IPS-20b (cell line): ENCODE measurements at regions not wholly inside any gene's neighbourhood (a gene's known extent, or its start where the extent isn't known, plus 50 kb on each side); places are given as distances from the start of the nearest gene placed in this dataset.
"Not testable (repeated sequence)": the region's sequence is repeated elsewhere in the genome, so short reads cannot be mapped to it uniquely, and the experiment has no call there.

Source experiments
- H3K27ac ChIP-seq: one replicate; pipeline ENCODE4 v1.5.1; 2013; ENCODE audit warnings: low read length
- H3K27me3 ChIP-seq: 2 replicates; pipeline ENCODE4 v1.6.1; 2013; ENCODE audit warnings: mild to moderate bottlenecking, low read length, inconsistent platforms; ENCODE audit not compliant: insufficient read depth
- H3K36me3 ChIP-seq: 2 replicates; pipeline ENCODE4 v1.6.1; 2013; ENCODE audit warnings: low read depth, mild to moderate bottlenecking, inconsistent platforms, low read length, moderate library complexity; ENCODE audit not compliant: insufficient read depth
- H3K4me1 ChIP-seq: 2 replicates; pipeline ENCODE4 v1.6.1; 2013; ENCODE audit warnings: mild to moderate bottlenecking, control low read depth, inconsistent platforms, low read length, moderate library complexity; ENCODE audit not compliant: insufficient read depth
- H3K4me3 ChIP-seq: 2 replicates; pipeline ENCODE4 v1.5.1; 2013; ENCODE audit warnings: mild to moderate bottlenecking, low read length, inconsistent platforms
- H3K9ac ChIP-seq: 2 replicates; pipeline ENCODE4 v1.6.1; 2013; ENCODE audit warnings: low read depth, mild to moderate bottlenecking, inconsistent platforms, low read length, moderate library complexity
- H3K9me3 ChIP-seq: 2 replicates; pipeline ENCODE4 v1.6.1; 2013; ENCODE audit warnings: mild to moderate bottlenecking, low read depth, low read length, inconsistent platforms; ENCODE audit not compliant: insufficient read depth

DNA sequence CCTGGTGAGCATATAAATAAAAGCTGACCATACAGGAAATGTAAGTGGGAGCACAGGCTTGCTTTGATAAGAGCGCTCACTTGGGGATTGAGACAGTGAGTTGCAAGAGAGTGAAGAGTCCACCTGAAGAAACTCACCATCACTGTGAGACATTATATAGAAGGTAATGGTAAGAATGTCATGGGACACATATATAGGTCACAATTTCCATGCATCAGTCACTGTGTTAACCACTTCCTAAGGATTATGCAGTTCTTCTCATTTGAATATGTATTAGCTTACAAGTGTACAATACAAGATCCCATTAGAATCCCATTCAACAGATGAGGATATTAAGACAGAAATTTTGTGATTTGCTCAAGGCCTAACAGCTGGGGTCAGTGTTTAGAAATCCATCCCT lies 352.4 kb upstream of the NOTCH2NLA start:
- not testable (repeated sequence) for H3K27me3 ChIP-seq, H3K27ac ChIP-seq, H3K9ac ChIP-seq, H3K4me3 ChIP-seq, H3K9me3 ChIP-seq, H3K36me3 ChIP-seq, H3K4me1 ChIP-seq

DNA sequence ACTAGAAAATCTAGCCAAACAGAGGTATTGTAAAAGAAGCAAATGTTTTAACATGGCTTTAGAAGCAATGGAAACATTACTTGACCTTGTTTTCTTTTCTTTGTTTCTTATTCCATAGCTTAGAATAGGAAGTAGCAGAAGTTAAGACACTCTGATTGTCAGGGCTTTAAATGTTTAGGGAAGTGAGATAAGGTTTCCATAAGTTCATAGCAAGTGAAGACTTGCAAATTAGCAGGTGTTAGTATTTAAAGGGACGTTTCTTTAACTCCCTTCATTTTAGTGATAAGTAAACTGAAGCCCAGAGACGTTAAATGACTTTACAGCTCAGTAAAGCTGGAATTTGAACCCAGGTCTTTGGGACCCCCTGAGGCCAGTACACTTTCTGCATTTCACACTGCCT lies 338.7 kb upstream of the NOTCH2NLA start:
- H3K9ac ChIP-seq, H3K9me3 ChIP-seq, H3K4me1 ChIP-seq, H3K36me3 ChIP-seq, H3K4me3 ChIP-seq, H3K27ac ChIP-seq, H3K27me3 ChIP-seq: not testable (repeated sequence)

DNA sequence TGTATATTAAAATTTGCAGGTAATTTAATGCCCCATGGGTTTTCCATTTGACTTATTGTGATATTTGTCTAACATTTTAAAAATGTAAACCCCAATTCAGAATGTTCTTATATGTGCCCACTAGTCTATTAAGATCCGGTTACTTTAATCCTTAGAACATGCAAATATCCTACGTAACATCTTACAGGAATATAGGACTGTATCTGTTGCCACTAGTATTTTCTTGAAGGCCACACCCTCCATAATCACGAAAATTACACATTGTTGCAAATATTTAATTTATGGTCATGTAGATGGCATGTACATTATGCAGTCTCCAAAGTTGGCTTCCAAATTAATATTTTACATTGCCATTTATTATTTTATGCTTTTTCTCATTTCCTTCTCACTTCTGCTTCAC lies 329.2 kb upstream of the NOTCH2NLA start:
- not testable (repeated sequence) for H3K9ac ChIP-seq, H3K4me3 ChIP-seq, H3K36me3 ChIP-seq, H3K9me3 ChIP-seq, H3K27ac ChIP-seq, H3K4me1 ChIP-seq, H3K27me3 ChIP-seq

DNA sequence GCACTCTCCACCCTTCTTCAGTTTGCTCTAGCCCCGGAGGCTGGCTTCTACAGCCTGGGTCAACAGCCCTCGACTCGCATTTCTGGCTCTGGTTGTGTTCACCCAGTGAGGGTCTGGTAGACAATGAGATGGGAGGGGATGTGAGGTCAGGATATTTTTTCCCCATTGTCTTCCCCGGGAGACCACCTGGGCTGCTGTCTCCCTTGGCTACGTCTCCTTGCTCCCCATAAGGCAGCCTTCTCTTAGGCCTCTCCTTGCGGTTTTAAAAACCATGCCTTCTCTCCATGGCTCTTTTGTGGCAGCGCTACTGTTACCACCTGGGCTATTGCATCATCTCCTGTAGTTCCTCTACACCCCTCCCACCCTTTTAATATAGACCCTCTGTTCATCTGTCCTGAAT lies 327.6 kb upstream of the NOTCH2NLA start:
- not testable (repeated sequence) for H3K4me3 ChIP-seq, H3K27me3 ChIP-seq, H3K9me3 ChIP-seq, H3K27ac ChIP-seq, H3K9ac ChIP-seq, H3K36me3 ChIP-seq, H3K4me1 ChIP-seq

DNA sequence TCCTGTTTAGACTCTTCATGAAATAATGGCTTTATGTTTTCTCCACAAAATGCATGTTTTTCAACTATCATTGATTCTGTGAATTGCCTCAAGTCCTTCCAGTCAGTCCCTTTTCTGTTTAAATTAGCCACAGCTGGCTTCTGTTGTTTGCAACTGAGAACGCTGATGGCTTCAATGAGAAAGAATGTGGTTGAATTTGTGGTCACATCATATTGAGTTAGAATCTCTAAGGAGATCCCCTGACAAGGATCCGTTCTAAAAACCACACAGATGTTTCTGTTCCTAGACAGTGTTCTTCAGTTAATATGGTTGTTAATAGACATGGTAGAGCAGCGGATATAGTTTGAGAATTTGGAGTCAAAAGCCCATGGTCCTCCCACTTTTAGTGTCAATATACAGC lies 323.6 kb upstream of the NOTCH2NLA start:
- not testable (repeated sequence) for H3K27ac ChIP-seq, H3K9ac ChIP-seq, H3K4me3 ChIP-seq, H3K27me3 ChIP-seq, H3K9me3 ChIP-seq, H3K4me1 ChIP-seq, H3K36me3 ChIP-seq

DNA sequence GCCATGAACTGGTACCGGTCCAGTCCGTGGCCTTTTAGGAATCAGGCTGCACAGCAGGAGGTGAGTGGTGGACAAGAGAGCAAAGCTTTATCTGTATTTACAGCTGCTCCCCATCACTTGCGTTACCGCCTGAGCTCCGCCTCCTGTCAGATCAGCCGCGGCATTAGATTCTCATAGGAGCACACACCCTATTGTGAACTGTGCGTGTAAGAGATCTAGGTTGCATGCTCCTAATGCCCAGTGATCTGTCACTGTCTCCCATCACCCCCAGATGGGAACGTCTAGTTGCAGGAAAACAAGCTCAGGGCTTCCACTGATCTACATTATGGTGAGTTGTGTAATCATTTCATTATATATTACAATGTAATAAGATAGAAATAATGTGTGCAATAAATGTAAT lies 319.9 kb upstream of the NOTCH2NLA start:
- H3K4me3 ChIP-seq, H3K27ac ChIP-seq: not testable (repeated sequence)

DNA sequence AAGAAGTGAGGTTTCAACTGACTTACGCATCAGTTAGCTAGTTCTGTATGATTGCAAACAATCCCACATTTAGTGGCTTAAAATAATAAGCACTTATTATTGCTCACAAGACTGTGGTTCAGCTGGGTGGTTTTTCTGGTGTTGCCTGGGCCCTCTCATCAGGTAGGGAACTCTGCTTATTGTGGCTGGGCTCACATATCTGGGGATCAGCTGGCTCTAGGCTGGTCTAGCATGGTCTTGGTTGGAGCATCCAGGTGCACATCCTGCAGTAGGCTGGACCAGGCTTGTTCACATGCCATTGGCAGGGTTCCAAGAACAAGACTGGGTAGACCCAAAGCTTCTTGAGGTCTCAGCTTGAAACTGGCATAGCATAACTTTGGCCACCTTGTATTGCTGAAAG lies 317.4 kb upstream of the NOTCH2NLA start:
- not testable (repeated sequence) for H3K4me3 ChIP-seq, H3K4me1 ChIP-seq, H3K36me3 ChIP-seq, H3K27me3 ChIP-seq, H3K9me3 ChIP-seq, H3K9ac ChIP-seq, H3K27ac ChIP-seq

More for the DNA sequence above, 319.9 kb upstream of the NOTCH2NLA start:
- not testable (repeated sequence) for H3K4me1 ChIP-seq, H3K9ac ChIP-seq, H3K27me3 ChIP-seq, H3K9me3 ChIP-seq, H3K36me3 ChIP-seq

DNA sequence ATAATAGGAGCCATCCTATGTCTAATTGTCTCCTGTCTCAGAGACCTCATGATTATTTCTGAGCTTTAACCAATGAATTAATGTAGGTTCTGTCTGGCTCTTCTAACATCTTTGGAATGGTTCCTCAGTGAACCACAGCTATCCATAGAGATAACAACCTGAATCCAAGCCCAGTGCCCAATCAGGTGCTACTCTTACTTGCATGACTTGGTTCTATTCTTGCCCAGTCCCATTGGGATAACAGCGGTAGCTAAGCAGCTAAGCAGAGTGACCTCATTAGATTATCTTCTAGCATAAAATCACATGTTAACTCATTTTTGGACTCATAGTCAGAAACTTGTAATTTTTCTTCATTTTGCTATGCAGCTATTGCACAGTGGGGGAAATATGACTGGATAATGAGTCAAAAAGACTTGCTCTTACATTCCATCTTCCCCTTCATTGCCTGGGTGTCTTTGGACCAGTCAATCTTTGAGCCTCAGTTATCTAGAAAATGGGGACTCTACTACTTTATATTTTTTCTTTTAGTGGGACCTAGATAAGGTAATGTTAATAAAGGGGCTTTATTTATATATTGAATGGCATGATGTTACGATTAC lies 309.1 kb upstream of the NOTCH2NLA start:
- H3K4me1 ChIP-seq, H3K4me3 ChIP-seq, H3K27me3 ChIP-seq, H3K9ac ChIP-seq, H3K36me3 ChIP-seq, H3K27ac ChIP-seq, H3K9me3 ChIP-seq: not testable (repeated sequence)

DNA sequence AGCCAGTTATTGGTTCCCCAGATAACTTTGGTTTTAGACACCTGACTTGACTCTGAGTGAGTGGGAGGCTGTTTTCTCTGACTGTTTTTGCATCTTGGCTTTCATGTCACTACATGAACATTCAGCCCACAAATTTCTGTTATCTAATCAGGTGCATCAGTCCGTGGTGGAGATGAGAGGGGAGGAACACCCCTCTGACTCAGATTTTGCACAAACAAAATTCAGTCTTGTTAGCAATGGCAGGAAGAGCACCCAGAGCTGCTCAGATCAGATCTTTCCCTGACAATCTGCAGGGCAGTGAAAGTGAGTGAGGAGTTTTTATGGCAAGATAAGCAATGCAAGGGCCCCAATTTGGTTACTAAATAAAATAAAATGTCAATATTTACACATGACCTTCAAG lies 307.2 kb upstream of the NOTCH2NLA start:
- H3K27me3 ChIP-seq, H3K9me3 ChIP-seq, H3K27ac ChIP-seq, H3K9ac ChIP-seq, H3K4me3 ChIP-seq, H3K36me3 ChIP-seq, H3K4me1 ChIP-seq: not testable (repeated sequence)

DNA sequence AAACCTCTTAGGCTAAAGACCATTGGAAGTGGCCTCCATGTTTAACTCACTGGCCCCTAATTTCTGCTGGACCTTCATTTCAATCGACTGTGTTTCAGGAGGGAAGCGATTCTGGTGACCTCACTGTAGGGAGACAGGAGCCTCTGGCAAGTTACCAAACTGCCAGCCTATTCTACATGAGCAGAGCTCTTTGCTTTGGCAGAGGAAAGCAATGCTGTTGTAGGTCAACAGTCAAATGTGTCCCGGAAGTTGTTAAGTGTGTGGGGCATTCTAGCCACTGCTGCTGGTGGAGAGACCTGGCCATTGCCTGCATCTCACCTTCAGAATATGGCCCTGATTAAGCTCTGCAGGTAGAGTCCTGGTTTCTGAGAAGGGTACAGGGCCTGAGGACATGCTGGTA lies 306.8 kb upstream of the NOTCH2NLA start:
- H3K9me3 ChIP-seq, H3K27ac ChIP-seq, H3K36me3 ChIP-seq, H3K4me3 ChIP-seq, H3K27me3 ChIP-seq, H3K9ac ChIP-seq, H3K4me1 ChIP-seq: not testable (repeated sequence)

DNA sequence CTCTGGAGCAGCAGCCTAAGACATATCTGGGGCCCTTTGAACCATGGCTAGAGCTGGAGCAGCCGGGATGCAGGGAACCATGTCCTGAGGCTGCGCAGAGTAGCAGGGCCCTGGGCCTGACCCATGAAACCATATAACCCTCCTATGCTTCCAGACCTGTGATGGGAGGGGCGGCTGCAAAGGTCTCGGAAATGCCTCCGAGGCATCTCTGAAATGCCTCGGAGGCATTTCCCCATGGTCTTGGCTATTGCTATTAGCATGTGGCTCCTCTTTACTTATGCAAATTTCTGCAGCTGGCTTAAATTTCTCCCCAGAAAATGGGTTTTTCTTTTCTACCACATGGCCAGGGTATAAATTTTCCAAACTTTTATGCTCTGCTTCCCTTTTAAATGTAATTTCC lies 302.1 kb upstream of the NOTCH2NLA start:
- not testable (repeated sequence) for H3K9ac ChIP-seq, H3K27me3 ChIP-seq, H3K9me3 ChIP-seq, H3K27ac ChIP-seq, H3K36me3 ChIP-seq, H3K4me3 ChIP-seq, H3K4me1 ChIP-seq

DNA sequence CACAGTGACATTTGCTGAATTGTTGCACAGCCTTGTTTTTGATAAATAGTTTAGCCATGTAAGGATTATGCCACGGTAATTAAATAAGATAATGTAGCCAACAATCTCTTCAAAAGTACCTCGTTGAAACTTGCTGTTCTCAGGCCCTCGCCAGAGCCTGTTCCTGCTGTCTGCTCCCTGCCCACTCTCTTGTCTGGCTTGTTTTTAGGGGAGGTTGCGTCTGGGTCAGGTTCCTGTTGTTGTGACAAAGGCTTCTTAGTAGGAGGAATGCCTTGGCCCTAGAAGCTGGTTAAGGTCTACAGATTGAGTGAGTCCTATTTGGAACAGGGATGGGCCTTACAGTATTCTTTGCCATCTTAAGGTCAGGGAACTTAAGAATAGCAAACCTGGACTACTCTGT lies 294.0 kb upstream of the NOTCH2NLA start:
- H3K4me3 ChIP-seq, H3K9ac ChIP-seq, H3K27me3 ChIP-seq, H3K36me3 ChIP-seq, H3K9me3 ChIP-seq, H3K4me1 ChIP-seq, H3K27ac ChIP-seq: not testable (repeated sequence)

DNA sequence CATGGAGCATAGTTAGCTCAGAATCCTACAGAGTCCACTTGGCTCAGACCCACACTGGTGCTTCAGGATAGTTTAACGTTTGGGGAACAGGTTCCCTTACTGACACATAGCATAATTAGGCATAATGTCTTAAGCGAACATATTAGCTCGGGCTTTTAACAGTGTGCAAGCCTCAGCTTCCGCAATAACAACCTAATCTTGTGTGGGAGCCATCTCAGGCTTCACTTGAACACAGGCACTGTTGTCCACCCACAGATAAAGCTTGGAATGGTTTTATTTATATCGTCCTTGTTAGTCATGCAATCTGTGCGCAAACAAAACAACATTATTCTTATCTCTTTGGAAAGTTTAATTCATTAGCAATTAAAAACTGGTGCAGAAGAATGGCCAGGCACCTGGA lies 293.5 kb upstream of the NOTCH2NLA start:
- H3K4me1 ChIP-seq, H3K4me3 ChIP-seq, H3K27ac ChIP-seq, H3K27me3 ChIP-seq, H3K36me3 ChIP-seq, H3K9me3 ChIP-seq, H3K9ac ChIP-seq: not testable (repeated sequence)
